ENCODE measurements at regions not wholly inside any gene's neighbourhood (a gene's known extent, or its start where the extent isn't known, plus 50 kb on each side); places are given as distances from the start of the nearest gene placed in this dataset.
"Not testable (repeated sequence)": the region's sequence is repeated elsewhere in the genome, so short reads cannot be mapped to it uniquely, and the experiment has no call there.

- DNase-seq (ENCODE audit: low read depth, low spot score), result no peak
Measured at GRCh38 chr1:30660241-30660640, 63.1 kb downstream of the MATN1 start.

DNA sequence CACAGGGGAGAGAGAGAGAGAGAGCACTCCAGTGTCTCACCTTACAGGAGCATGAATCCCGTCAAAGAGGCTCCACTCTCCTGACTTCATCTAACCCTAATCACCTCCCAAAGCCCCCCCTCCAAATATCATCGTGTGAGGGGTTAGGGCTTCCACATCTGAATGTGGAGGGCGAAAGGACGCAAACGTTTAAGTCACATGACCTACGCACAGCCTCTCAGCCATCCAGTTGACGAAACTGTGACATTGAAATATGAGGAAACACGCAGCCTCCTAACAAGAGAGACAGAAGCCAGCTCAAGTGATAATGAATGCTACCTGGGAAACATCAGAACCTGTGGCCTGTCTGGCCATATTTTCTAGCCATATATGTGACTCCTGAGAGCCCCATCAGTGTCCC is 63.7 kb downstream of the MATN1 start:
- no peak for DNase-seq (ENCODE audit: low read depth, low spot score)

DNA sequence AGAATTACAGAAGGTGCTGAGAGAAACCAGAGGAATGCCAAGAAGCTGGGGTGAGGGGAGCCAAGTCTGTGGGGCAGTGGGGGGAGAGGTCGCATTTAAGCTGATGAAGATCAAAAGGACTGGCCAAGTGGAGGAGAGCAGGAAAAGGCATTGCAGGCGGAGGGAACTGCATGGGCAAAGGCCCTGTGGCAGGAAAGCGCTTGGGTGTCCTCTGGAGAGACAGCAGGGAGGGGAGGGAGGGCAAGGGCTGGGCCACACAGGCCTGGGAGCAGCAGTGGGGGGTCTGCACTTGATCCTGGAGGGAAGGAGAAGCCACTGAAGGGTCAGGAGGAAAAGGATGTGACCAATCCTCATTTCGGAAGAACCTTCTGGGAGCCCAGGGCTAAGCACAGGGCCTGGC is 65.0 kb downstream of the MATN1 start:
- DNase-seq (ENCODE audit: low read depth, low spot score), result not testable (repeated sequence)

GRCh38 chr1:30658014-30658336 is 65.4 kb downstream of the MATN1 start:
- no peak for DNase-seq (ENCODE audit: low read depth, low spot score)

GRCh38 chr1:30657131-30658013 is 66.0 kb downstream of the MATN1 start:
- no peak for DNase-seq (ENCODE audit: low read depth, low spot score)

- DNase-seq (ENCODE audit: low read depth, low spot score), result no peak
Measured at GRCh38 chr1:30656171-30656940, 67.0 kb downstream of the MATN1 start.

DNA sequence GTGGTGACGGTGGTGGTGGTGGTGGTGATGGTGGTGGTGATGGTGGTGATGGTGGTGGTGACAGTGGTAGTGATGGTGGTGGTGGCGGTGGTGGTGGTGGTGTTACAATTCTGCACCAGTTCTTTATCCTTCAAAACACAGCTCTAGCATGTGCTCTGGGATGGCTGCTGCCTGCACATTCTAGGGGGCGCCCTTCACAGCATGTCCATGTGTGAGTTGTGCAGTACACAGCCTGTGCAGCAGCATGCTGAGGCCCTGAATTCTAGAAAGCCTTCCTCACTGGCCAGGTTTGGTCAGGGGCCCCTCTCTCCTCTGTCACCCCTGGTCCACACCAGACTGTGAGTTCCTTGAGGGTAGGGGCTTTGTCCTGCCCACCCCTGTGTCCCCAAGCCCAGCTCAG is 67.7 kb downstream of the MATN1 start:
- no peak for DNase-seq (ENCODE audit: low read depth, low spot score)

DNA sequence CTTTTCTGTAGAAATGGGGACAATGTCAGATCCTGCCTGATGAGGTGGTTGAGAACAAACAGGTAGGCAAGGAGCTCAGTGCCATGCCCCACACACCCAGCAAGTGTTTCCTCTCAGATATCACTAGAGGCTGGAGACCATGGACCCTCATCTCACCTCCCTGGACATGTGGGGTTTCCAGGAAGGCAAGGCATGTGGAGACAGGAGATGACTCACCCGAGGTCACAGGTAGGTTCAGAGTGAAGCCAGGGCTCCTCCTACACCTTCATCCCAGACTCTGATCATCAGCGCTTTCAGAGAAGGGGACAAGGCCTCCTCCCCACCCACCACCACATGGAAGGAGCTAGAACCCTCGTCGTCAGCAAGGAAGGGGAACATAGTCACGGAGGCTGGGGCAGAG is 69.2 kb downstream of the MATN1 start:
- DNase-seq (ENCODE audit: low read depth, low spot score), result no peak

DNA sequence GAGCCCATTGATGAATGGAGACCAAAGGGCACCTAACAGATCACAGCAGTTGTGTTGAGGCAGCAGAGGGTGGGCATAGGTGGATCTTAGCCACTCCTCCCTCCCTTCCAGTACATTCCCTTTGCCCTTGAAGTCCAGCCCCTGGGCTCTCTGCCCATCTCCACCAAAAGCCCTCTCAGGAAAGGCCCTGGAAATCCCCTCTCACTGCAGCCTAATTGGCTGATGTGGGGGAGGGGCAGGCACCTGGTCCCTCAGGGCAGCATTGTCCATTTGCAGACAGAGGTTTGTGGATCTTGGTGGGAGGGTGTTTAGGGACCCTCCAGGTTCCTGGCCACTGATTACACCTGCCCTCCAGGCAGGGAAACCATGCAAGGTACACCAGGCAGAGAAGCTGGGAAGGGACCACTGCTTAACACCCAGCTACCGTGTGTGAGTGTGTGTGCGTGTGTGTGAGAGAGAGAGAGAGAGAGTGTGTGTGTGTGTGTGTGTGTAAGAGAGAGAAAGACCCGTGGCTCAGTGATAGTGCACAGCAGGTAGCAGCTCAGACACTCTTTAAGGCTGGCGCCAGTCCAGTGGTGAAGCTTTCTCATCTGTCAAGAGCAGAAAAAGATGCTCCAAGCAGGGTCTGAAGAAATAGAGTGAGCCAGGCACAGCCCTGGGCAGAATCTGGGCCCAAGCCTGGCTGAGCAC is 71.1 kb downstream of the MATN1 start:
- DNase-seq (ENCODE audit: low read depth, low spot score), result peak; percentile 80

DNA sequence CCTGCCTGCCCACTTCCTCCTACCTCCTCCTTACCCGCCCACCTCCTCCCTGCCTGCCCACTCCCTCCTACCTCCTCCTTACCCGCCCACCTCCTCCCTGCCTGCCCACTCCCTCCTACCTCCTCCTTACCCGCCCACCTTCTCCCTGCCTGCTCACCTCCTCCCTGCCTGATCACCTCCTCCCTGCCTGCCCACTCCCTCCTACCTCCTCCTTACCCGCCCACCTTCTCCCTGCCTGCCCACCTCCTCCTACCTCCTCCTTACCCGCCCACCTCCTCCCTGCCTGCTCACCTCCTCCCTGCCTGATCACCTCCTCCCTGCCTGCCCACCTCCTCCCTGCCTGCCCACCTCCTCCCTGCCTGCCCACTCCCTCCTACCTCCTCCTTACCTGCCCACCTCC is 72.0 kb downstream of the MATN1 start:
- DNase-seq (ENCODE audit: low read depth, low spot score), result not testable (repeated sequence)

DNA sequence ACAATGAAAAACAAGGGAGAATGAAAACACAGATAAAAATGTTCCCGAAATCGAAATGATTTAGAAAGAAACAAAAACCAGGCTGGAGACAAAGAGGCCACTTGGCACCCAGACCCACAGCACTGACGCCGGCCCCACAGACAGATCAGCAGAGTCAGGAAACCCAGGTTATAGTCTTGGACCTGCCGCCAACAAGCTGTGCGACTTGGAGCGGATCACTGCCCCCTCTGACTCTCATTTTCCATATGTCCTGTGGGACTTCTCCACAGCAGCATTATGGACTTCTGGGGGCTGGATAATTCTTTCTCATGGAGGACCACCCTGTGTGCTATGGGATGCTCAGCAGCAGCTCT is 72.4 kb downstream of the MATN1 start:
- no peak for DNase-seq (ENCODE audit: low read depth, low spot score)

DNA sequence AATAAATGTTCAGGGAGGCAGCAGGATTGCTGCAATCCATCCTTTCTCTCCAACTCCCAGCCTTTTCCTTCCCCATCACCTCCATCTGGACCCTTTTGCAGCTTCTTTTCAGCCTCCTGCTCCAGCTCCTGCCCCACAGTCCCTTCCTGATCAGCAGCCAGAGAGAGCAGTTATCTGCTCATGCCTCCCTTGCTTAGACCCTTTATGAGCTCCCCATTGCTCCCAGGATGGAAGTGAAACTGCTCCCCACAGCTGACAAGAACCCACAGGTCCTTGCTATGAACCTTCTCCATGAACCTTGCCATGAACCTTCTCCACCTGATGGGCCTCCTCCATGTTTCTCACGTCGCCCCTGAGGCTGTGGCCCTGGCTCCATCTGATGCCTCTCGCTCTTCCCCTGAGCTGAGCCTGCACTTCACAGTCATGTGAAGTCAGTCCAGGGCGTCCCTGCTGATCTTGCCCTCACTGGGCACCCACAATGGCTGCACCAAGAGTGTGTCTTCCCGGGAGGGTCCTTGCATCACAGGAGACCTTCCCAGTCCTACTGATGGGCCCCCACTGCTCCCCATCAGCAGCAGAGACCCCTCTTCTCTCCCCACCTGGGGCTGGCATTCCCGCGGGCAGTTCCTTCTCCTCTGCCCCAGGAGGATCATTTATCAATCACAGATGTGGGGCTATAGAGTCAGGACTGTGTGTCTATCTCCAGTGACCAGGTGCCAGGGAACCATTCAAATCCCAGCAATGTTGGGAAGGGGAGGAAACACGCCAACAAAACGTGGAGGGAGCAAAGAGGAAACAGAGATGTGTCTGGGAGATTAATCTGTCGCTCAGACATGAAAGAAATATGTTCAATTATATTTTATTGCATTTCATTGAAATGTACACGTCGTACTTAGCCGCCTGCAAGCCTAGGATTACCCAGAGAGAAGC is 73.1 kb downstream of the MATN1 start:
- no peak for DNase-seq (ENCODE audit: low read depth, low spot score)

DNA sequence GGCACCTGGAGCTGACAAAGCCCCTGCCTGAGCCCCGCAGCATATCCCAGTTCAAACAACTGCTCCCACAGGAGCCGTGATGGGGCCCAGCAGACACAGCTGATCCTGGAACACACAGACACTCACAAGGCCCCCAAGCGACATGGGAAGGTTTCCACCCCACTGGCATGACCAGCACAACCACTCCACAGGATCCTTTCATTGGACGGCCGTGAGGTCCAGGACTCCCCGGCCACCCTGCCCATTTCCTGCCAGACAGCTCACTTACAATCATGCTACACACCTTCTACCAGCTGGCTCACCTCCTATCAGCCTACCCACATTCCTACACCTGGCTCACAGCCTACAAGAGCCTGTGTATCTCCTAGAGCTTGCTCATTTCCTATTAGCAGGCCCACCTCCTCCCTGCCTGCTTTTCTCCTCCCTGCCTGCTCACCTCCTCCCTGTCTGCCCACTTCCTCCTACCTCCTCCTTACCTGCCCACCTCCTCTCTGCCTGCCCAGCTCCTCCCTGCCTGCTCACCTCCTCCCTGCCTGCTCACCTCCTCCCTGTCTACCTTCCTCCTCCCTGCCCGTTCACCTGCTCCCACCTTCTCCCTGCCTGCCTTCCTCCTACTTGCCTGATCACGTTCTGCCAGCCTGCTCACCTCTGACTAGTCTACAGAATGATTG is 73.9 kb downstream of the MATN1 start:
- no peak for DNase-seq (ENCODE audit: low read depth, low spot score)

DNA sequence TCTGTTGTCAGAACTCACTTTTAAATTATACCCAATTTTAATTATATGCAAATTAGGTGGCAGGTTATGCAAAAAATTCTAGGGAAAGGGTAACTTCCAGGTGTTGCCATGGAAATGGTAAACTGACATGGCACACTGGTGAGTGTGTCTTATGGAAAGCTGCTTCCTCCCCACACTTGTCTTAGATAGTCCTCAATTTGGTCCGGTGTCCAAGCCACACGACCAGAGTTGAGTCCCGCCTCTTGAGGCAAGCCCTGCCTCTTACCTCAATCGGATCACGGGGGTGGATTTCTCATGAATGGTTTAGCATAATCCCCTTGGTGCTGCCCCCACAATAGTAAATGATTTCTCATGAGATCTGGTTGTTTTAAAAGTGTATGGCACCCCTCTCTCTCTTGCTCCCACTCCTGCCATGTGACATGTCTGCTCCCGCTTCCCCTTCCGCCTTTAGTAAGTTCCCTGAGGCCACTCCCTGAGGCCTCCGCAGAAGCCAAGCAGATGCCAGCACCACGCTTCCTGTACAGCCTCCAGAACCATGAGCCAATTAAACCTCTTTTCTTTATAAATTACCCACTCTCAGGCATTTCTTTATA is 74.9 kb downstream of the MATN1 start:
- no peak for DNase-seq (ENCODE audit: low read depth, low spot score)

DNA sequence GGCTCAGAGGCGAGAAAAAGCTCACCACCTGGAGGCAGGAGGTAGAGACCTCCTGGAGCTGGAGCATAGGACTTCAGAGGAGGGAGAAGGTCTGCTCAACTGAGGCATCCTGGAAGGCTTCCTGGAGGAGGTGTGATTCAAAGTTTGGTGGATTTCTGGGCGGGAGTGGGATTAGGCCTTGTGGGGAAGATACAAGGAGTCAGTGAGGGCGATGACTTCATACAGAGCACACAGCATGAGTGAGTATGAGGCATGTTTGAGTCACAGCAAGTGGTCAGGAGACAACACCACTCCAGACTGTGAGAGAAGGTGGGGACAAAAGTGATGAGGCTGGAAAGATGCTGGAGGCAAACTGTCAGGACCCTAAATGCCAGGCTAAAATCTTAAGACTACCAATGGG is 77.6 kb downstream of the MATN1 start:
- DNase-seq (ENCODE audit: low read depth, low spot score), result no peak

DNA sequence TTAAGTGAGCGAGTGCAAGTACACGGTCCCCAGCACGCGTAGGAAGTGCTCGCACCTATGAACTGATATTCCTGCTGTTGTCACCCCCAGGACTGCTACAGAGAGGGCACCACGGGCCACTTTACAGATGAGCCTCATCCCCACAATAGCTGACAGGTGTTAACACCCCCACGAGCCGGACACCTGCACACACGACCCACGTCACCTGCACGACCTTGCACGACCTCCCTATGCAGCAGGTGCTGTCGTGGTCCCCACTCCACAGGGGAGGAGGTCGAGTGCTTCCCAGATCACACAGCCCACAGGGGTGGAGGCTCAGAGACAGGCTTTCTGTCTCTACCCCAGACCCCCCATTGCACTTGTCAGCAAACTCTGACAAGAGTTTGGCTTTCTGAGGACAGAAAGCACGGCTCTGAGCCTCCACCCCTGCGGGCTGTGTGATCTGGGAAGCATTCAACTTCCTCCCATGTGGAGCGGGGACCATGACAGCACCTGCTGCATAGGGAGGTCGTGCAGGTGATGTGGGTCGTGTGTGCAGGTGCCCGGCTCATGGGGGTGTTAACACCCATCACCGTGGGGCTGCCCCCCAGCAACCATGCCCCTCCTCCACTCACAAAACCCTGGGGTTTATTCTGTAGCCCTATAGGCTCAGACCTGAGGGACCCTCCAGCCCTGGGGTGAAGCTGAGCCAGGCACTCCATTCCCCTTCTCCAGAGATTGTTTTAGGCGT is 80.8 kb downstream of the MATN1 start:
- DNase-seq (ENCODE audit: low read depth, low spot score), result no peak

GRCh38 chr1:30641572-30642353 is 81.6 kb downstream of the MATN1 start:
- no peak for DNase-seq (ENCODE audit: low read depth, low spot score)

- DNase-seq (ENCODE audit: low read depth, low spot score), result no peak
Measured at GRCh38 chr1:30639881-30640452, 83.4 kb downstream of the MATN1 start.

DNA sequence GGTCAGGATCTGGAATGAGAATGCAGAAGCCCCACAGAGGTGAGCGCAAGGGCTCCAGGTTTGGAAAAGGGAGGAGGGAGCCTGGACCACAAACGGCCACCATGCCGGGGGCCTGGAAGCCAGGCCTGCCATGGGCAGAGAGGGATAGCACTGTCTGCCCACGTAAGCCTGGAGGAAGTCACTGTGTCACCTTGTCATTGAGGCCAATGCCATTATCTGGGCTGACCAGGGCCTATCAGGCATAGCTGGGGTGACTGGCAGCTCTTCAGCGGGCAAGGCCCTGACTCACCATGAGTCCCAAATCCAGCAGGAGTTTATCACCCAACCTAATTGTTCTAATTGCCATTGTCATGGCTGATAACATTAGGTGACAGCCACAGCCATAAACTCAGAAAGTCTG is 84.6 kb downstream of the MATN1 start:
- no peak for DNase-seq (ENCODE audit: low read depth, low spot score)
